ENCODE measurements at regions not wholly inside any gene's neighbourhood (a gene's known extent, or its start where the extent isn't known, plus 50 kb on each side); places are given as distances from the start of the nearest gene placed in this dataset.

- Mint-ChIP-seq H3K9me3 (no peaks in the 10 kb centered on the region), H3K36me3 (no peaks in the 10 kb centered on the region), H3K4me3 (no peak overlapping the region), H3K27me3 (no peaks in the 10 kb centered on the region), H3K27ac (no peak overlapping the region), H3K4me1 (ENCODE audit: unreplicated experiment) (no peaks in the 10 kb centered on the region)
- no peak for DNase-seq (ENCODE audit: extremely low spot score, unreplicated experiment)
- TF ChIP-seq CTCF (conservative IDR thresholded peaks at IDR 0.05) = no peak
Observed at GRCh38 chr12:40511341-40511740, 180.9 kb upstream of the CNTN1 start.

GRCh38 chr12:40515041-40515816 is 177.0 kb upstream of the CNTN1 start:
- DNase-seq (ENCODE audit: extremely low spot score, unreplicated experiment) = no peak
- Mint-ChIP-seq H3K27ac (no peak overlapping the region), H3K4me1 (ENCODE audit: unreplicated experiment) (no peaks in the 10 kb centered on the region), H3K4me3 (no peak overlapping the region), H3K36me3 (no peaks in the 10 kb centered on the region), H3K27me3 (no peaks in the 10 kb centered on the region), H3K9me3 (no peaks in the 10 kb centered on the region)
- TF ChIP-seq CTCF (conservative IDR thresholded peaks at IDR 0.05) = no peak

GRCh38 chr12:40522837-40523236 is 169.4 kb upstream of the CNTN1 start:
- Mint-ChIP-seq H3K36me3 (no peaks in the 10 kb centered on the region), H3K9me3 (no peaks in the 10 kb centered on the region), H3K4me1 (ENCODE audit: unreplicated experiment) (no peaks in the 10 kb centered on the region), H3K4me3 (no peak overlapping the region), H3K27me3 (no peaks in the 10 kb centered on the region), H3K27ac (no peak overlapping the region)
- no peak for TF ChIP-seq CTCF (conservative IDR thresholded peaks at IDR 0.05)
- no peak for DNase-seq (ENCODE audit: extremely low spot score, unreplicated experiment)

GRCh38 chr12:40525054-40525453 is 167.2 kb upstream of the CNTN1 start:
- DNase-seq (ENCODE audit: extremely low spot score, unreplicated experiment) = no peak
- no peaks in the 10 kb centered on the region for H3K4me1 Mint-ChIP-seq (ENCODE audit: unreplicated experiment)
- no peaks in the 10 kb centered on the region for H3K9me3 Mint-ChIP-seq
- no peaks in the 10 kb centered on the region for H3K36me3 Mint-ChIP-seq
- H3K27me3 Mint-ChIP-seq = no peaks in the 10 kb centered on the region
- no peak for TF ChIP-seq CTCF (conservative IDR thresholded peaks at IDR 0.05)
- H3K27ac Mint-ChIP-seq = no peak overlapping the region
- H3K4me3 Mint-ChIP-seq = no peak overlapping the region

- Mint-ChIP-seq H3K4me3 (no peak overlapping the region), H3K27ac (no peak overlapping the region), H3K36me3 (no peaks in the 10 kb centered on the region), H3K4me1 (ENCODE audit: unreplicated experiment) (no peaks in the 10 kb centered on the region), H3K27me3 (no peaks in the 10 kb centered on the region), H3K9me3 (no peaks in the 10 kb centered on the region)
- DNase-seq (ENCODE audit: extremely low spot score, unreplicated experiment) = no peak
- no peak for TF ChIP-seq CTCF (conservative IDR thresholded peaks at IDR 0.05)
Observed at GRCh38 chr12:40534828-40535227, 157.4 kb upstream of the CNTN1 start.
